ENCODE measurements at regions not wholly inside any gene's neighbourhood (a gene's known extent, or its start where the extent isn't known, plus 50 kb on each side); places are given as distances from the start of the nearest gene placed in this dataset.

DNA sequence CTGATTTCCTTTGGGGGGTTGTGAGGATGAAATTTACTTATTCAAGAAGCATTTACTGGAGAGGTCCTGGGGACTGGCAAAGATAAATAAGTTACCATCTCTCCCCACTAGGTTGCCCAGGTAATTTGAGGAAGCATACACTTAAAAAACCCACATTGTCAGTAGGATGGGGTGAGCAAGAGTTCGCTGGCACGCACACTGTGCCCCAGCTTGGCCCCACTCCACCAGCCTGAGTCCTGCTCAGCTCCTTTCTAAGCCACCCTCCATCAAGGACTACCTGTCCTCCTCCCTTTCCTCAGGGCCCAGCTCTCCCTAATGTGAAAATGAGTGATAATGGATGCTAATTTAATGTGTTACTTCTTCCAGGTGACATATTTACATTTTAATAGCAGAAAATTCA lies 216.5 kb upstream of the PLET1 start:
- no peak overlapping the region for H3K4me3 ChIP-seq (ENCODE audit: low read length)
- no peak overlapping the region for H3K4me2 ChIP-seq (ENCODE audit: low read length)
- no peaks in the 10 kb centered on the region for H3K9me3 ChIP-seq (ENCODE audit: insufficient read depth, low read length)
- H3K4me1 ChIP-seq (ENCODE audit: low read length) = no peaks in the 10 kb centered on the region
- H3K36me3 ChIP-seq (replicated peaks; ENCODE audit: low read depth, low read length) = no peaks in the 10 kb centered on the region
- no peak overlapping the region for H3K27ac ChIP-seq (ENCODE audit: low read length)
- no peak overlapping the region for H3K9ac ChIP-seq (ENCODE audit: low read length)
- no peaks in the 10 kb centered on the region for H3K79me2 ChIP-seq (ENCODE audit: low read length)
- no peak overlapping the region for H2AFZ ChIP-seq (ENCODE audit: low read depth, low read length)
- H3K27me3 ChIP-seq (ENCODE audit: low read depth, low read length) = peaks cover 29% of the 10 kb centered on the region
- TF ChIP-seq, protein P1, sequence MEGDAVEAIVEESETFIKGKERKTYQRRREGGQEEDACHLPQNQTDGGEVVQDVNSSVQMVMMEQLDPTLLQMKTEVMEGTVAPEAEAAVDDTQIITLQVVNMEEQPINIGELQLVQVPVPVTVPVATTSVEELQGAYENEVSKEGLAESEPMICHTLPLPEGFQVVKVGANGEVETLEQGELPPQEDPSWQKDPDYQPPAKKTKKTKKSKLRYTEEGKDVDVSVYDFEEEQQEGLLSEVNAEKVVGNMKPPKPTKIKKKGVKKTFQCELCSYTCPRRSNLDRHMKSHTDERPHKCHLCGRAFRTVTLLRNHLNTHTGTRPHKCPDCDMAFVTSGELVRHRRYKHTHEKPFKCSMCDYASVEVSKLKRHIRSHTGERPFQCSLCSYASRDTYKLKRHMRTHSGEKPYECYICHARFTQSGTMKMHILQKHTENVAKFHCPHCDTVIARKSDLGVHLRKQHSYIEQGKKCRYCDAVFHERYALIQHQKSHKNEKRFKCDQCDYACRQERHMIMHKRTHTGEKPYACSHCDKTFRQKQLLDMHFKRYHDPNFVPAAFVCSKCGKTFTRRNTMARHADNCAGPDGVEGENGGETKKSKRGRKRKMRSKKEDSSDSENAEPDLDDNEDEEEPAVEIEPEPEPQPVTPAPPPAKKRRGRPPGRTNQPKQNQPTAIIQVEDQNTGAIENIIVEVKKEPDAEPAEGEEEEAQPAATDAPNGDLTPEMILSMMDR (IDR thresholded peaks at IDR 0.05; ENCODE audit: low read depth, low read length) = no peak
- TF ChIP-seq EZH2phosphoT487 (IDR thresholded peaks at IDR 0.05; ENCODE audit: low read depth) = no peak
- no peaks in the 10 kb centered on the region for H4K20me1 ChIP-seq (ENCODE audit: insufficient read depth, low read length)

DNA sequence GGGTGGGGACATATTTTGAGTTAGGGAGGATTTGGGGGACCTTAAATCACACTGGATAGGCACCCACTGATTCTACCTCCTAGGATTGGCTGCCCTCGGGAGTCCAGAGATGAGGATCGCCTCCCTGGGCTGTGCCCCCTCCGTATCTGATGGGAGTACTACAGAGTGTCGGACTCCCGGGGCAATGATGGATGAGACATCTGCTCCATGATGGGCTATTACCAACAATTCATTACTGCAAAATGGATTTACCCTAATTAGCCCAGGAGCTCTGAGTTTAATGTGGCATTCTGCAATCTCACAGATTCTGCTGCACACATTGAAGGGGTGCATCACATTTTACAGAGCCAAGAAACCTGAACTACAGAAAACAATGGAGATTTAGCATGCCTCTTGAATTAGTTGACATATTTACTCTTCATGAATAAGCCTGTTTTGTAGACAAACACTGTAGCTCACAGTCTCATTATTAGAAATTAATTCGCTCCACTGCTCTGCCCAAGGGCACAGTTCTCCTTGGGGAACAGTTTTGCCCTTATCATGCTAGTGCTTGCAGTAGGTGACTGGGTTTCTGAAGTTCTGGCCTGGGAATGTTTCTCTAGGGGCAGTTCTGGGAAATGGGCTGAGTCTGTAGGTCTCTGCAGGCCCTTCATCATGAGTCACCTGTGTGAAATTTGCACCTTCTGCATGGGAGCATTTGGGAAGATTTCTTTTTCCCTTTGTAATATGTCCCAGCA lies 217.1 kb upstream of the PLET1 start:
- no peak for TF ChIP-seq EZH2phosphoT487 (IDR thresholded peaks at IDR 0.05; ENCODE audit: low read depth)
- TF ChIP-seq, protein P1 (IDR thresholded peaks at IDR 0.05; ENCODE audit: low read depth, low read length) = no peak
- Histone ChIP-seq H3K4me3 (ENCODE audit: low read length) (no peak overlapping the region), H3K9me3 (ENCODE audit: insufficient read depth, low read length) (no peaks in the 10 kb centered on the region), H3K36me3 (replicated peaks; ENCODE audit: low read depth, low read length) (no peaks in the 10 kb centered on the region), H3K4me1 (ENCODE audit: low read length) (no peaks in the 10 kb centered on the region), H3K4me2 (ENCODE audit: low read length) (no peak overlapping the region), H3K27me3 (ENCODE audit: low read depth, low read length) (peaks cover 26% of the 10 kb centered on the region), H3K79me2 (ENCODE audit: low read length) (no peaks in the 10 kb centered on the region), H2AFZ (ENCODE audit: low read depth, low read length) (no peak overlapping the region), H4K20me1 (ENCODE audit: insufficient read depth, low read length) (no peaks in the 10 kb centered on the region), H3K9ac (ENCODE audit: low read length) (no peak overlapping the region), H3K27ac (ENCODE audit: low read length) (no peak overlapping the region)

- Histone ChIP-seq H3K4me1 (ENCODE audit: low read length) (no peaks in the 10 kb centered on the region), H3K4me3 (ENCODE audit: low read length) (no peak overlapping the region), H3K4me2 (ENCODE audit: low read length) (no peak overlapping the region), H3K27me3 (ENCODE audit: low read depth, low read length) (peaks cover 26% of the 10 kb centered on the region), H3K36me3 (replicated peaks; ENCODE audit: low read depth, low read length) (no peaks in the 10 kb centered on the region), H2AFZ (ENCODE audit: low read depth, low read length) (no peak overlapping the region), H3K9me3 (ENCODE audit: insufficient read depth, low read length) (no peaks in the 10 kb centered on the region), H3K79me2 (ENCODE audit: low read length) (no peaks in the 10 kb centered on the region), H3K9ac (ENCODE audit: low read length) (no peak overlapping the region), H4K20me1 (ENCODE audit: insufficient read depth, low read length) (no peaks in the 10 kb centered on the region), H3K27ac (ENCODE audit: low read length) (no peak overlapping the region)
- TF ChIP-seq, protein P1 (IDR thresholded peaks at IDR 0.05; ENCODE audit: low read depth, low read length) = no peak
- no peak for TF ChIP-seq EZH2phosphoT487 (IDR thresholded peaks at IDR 0.05; ENCODE audit: low read depth)
Observed at GRCh38 chr11:112478806-112479205, 218.1 kb upstream of the PLET1 start.

- H3K9ac ChIP-seq (ENCODE audit: low read length) = no peak overlapping the region
- no peaks in the 10 kb centered on the region for H4K20me1 ChIP-seq (ENCODE audit: insufficient read depth, low read length)
- H3K4me2 ChIP-seq (ENCODE audit: low read length) = no peak overlapping the region
- no peak overlapping the region for H2AFZ ChIP-seq (ENCODE audit: low read depth, low read length)
- H3K79me2 ChIP-seq (ENCODE audit: low read length) = no peaks in the 10 kb centered on the region
- H3K27ac ChIP-seq (ENCODE audit: low read length) = no peak overlapping the region
- H3K36me3 ChIP-seq (replicated peaks; ENCODE audit: low read depth, low read length) = no peaks in the 10 kb centered on the region
- peaks cover 17% of the 10 kb centered on the region for H3K27me3 ChIP-seq (ENCODE audit: low read depth, low read length)
- TF ChIP-seq, protein P1 (IDR thresholded peaks at IDR 0.05; ENCODE audit: low read depth, low read length) = no peak
- no peak for TF ChIP-seq EZH2phosphoT487 (IDR thresholded peaks at IDR 0.05; ENCODE audit: low read depth)
- no peaks in the 10 kb centered on the region for H3K9me3 ChIP-seq (ENCODE audit: insufficient read depth, low read length)
- no peak overlapping the region for H3K4me3 ChIP-seq (ENCODE audit: low read length)
- H3K4me1 ChIP-seq (ENCODE audit: low read length) = no peaks in the 10 kb centered on the region
Observed at GRCh38 chr11:112481431-112481830, 220.8 kb upstream of the PLET1 start.

Data from OCI-LY3 (cell line).